Urinary bladder (tissue), 3 donors: ENCODE measurements at regions not wholly inside any gene's neighbourhood (a gene's known extent, or its start where the extent isn't known, plus 50 kb on each side); places are given as distances from the start of the nearest gene placed in this dataset.

Experiments
- DNase-seq: peaks from one replicate; pipeline ENCODE4 v3.0.0-alpha.2; 2015; ENCODE audit errors: extremely low spot score
- H3K27ac ChIP-seq: one replicate; pipeline ENCODE4 v1.5.1; 2013; ENCODE audit warnings: low read depth, mild to moderate bottlenecking, moderate library complexity
- H3K36me3 ChIP-seq: one replicate; pipeline ENCODE4 v1.6.1; 2013; ENCODE audit warnings: mild to moderate bottlenecking, moderate library complexity; ENCODE audit not compliant: insufficient read depth
- H3K4me1 ChIP-seq: one replicate; pipeline ENCODE4 v1.6.1; 2013; ENCODE audit warnings: mild to moderate bottlenecking, moderate library complexity; ENCODE audit not compliant: insufficient read depth
- H3K4me3 ChIP-seq: one replicate; pipeline ENCODE4 v1.5.1; 2013; ENCODE audit warnings: low read depth, low read length
- WGBS: extraction: QIAGEN DNeasy Blood & Tissue Kit; methylation state at CpG from one replicate; pipeline ENCODE4 v1.1.7; 2013; 5-methylcytosine and 5-hydroxymethylcytosine counted together
- donor health status: healthy with polysubstance abuse.
- donor health status: healthy.

DNA sequence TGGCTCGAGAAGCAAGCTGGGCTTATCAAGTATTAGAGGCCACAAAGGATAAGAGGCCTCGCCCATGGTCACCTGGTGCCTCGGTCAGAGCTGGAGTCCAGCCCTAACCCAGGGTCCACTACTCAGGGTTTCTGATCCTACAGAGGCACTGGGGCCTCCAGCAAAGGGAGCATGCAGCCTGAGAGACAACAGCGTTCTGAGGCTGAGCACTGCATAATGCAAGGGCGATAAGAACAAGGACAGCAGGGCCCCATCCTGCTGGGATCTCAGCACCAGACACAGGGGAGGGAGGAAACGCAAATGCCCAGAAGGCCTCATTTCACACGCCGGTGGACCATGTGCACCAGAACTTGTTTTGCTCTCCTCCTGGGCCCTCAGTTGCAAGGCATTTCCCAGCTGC, 63.0 kb downstream of the C5orf15 start:
- no peak overlapping the region for H3K4me3 ChIP-seq
- no peak overlapping the region for H3K27ac ChIP-seq
- no peak for DNase-seq
- no peaks in the 10 kb centered on the region for H3K4me1 ChIP-seq
- 84% methylated on average over 8 of the region's 8 CpGs for WGBS
- no peaks in the 10 kb centered on the region for H3K36me3 ChIP-seq

DNA sequence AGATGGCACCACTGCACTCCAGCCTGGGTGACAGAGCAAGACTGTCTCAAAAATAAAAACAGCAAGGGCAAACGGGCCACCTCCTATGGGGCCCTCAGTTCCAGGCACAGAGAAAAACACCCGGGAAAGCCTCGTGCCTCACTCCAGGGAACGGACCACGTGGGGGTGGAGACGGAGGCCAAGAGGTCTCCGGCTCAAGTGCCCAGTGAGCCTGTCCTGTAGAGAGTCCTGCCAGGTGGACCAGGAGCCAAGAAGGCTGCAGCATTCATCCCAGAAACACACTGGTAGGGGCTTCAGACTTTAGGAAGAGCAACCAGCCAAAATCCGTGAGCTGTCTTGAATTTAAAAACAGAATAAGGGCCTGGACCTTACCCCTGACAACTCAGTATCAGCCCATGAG, 63.8 kb downstream of the C5orf15 start:
- no peak for DNase-seq
- no peaks in the 10 kb centered on the region for H3K4me1 ChIP-seq
- WGBS = 85% methylated on average over 8 of the region's 8 CpGs
- H3K27ac ChIP-seq = no peak overlapping the region
- H3K4me3 ChIP-seq = no peak overlapping the region
- H3K36me3 ChIP-seq = no peaks in the 10 kb centered on the region

DNA sequence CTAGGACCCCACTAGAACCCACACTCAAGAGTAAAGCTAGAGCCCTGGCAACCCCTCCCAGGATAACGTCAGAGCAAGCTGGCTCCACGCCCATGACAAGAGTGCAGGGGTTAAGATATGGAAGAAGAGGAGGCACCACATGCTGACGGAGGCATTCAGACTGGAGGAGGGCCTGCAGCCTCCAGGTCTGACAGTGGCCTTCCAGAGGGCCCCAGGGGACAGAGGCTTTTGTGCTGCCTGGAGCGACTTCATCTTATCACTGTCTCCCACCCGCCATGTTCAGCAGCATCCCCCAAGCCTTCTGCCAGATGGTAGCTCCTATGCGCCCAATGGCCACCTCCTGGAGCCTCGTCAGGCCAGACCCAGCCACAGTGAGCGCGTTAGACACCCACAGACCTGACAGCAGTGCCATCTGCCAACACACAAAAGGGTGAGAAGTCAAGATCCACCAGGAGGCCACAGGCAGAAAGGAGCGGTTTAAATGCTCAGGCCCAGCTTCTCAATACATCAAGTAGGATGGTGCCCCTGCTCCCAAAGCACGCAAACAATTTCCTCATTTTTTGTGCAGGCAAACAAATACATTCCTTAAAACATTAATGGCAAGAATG, 65.8 kb downstream of the C5orf15 start:
- Histone ChIP-seq H3K4me1 (no peaks in the 10 kb centered on the region), H3K36me3 (no peaks in the 10 kb centered on the region), H3K4me3 (no peak overlapping the region), H3K27ac (no peak overlapping the region)
- 83% methylated on average over 11 of the region's 11 CpGs for WGBS
- no peak for DNase-seq

DNA sequence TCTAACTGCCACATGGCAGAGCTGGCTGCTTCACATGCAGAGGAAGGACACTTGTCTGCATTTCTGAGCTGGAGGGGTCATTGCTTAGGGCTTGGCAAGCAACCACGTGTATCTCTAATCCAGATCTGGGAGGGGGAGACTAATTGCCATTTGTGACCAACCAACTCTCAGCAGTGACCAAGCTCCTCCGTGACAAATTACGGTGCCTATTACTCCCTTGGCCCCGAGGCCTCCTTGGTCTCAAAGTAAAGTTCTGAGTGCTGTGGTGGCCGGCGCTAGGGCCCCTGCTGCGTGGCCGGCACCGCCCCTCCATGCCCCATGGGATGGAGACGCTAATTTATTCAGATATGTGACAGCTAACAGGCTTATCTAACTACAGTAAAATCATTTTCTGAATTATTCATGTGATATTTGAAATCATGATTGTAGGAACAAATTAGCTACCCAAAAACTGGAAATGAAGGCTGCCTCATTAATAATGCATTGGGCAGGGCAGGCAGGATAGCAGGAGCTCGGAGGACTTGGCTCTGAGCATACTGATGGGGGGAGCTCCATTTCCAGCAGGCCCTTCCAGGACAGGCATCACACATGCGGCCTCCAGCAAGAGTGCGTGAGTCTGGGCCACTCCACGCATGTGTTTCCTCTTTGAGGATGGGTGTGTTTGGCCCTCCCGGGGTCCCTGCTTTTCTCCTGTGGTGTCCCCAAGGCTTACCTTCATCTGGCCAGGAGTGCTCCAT, 67.7 kb downstream of the C5orf15 start:
- no peaks in the 10 kb centered on the region for H3K4me1 ChIP-seq
- no peak for DNase-seq
- H3K4me3 ChIP-seq = no peak overlapping the region
- H3K36me3 ChIP-seq = no peaks in the 10 kb centered on the region
- WGBS = 82% methylated on average over 15 of the region's 15 CpGs
- no peak overlapping the region for H3K27ac ChIP-seq

DNA sequence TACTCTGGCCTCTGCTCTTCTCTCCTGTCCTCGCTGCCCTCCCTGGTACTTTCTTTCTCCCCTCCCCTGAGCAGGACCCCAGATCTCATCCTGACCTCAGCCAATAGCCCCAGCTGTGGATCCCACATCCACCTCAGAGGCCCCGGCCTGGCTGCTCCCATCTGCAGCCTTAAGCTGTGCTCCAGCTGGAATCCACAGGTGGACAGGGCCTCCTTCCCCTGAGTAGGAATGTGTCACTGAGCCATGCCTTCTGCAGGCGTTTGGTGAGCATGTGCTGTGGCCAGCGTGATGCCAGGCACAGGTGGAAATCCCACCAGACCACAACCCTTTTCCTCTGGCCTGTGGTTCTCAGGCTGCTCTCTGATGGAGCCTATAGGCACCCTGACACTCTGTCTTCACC, 68.9 kb downstream of the C5orf15 start:
- Histone ChIP-seq H3K4me1 (no peaks in the 10 kb centered on the region), H3K27ac (no peak overlapping the region), H3K36me3 (no peaks in the 10 kb centered on the region), H3K4me3 (no peak overlapping the region)
- DNase-seq = no peak
- 83% methylated on average over 4 of the region's 4 CpGs for WGBS

DNA sequence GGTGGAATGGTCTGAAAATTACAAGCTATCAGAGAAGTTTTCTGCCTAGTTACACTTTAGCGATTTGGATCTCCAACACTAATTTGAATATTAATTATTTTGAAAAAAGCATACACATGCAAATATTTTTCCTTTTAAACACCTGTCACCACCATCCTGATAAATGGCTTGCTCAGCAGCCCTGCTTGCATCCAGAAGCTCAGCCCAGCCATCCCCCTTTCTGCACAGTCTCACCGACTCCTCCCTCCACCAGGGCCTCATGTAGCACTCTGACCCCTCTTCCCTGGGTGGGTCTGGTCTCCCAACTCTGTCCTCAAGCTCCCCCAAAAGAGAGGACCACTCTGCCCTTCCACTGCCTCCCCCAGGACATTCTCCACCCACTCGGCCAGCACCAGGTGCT, 70.0 kb downstream of the C5orf15 start:
- WGBS = 79% methylated on average over 3 of the region's 3 CpGs
- H3K36me3 ChIP-seq = no peaks in the 10 kb centered on the region
- DNase-seq = no peak

DNA sequence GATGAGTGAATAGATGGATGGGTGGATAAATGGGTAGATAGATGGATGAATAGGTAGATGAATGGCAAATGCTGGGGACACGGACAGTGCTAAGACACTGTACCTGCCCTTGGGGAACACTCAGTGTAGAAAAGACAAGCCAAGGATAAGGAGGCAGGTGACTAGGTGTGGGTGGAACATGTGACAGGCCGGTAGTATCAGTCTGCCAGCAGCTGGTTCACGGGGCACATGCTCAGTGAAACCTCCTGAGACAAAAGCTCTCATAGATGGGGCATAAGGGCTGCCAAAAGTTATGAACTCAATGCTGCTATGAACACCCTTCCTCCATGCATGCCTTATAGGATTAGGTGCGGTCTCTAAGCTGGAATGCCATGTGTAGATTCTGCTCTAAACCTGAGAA, 71.0 kb downstream of the C5orf15 start:
- no peak for DNase-seq
- H3K4me3 ChIP-seq = no peak overlapping the region
- no peaks in the 10 kb centered on the region for H3K4me1 ChIP-seq
- H3K27ac ChIP-seq = no peak overlapping the region
- H3K36me3 ChIP-seq = no peaks in the 10 kb centered on the region
- 91% methylated on average over 4 of the region's 4 CpGs for WGBS

More for the DNA sequence above, 70.0 kb downstream of the C5orf15 start:
- no peak overlapping the region for H3K27ac ChIP-seq
- H3K4me1 ChIP-seq = no peaks in the 10 kb centered on the region
- no peak overlapping the region for H3K4me3 ChIP-seq

DNA sequence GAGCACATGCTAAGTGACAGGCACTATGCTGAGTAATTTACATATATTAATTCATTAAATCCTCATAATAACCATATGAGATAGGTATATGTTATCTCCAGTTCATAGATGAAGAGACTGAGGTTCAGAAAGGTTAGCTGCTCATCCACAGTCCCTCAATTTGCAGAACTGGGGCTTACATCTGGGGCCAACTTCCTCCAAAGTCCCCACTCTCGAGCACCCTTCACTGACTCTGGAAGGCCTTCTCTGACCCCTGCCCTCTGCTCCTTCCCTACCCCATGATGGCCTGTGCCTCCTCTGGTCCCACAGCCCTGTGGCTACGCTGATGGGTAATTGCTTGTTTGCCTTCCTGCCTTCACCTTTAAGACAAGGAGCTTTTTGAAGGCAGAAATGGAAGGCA, 71.6 kb downstream of the C5orf15 start:
- no peak overlapping the region for H3K27ac ChIP-seq
- no peaks in the 10 kb centered on the region for H3K36me3 ChIP-seq
- 93% methylated on average over 2 of the region's 2 CpGs for WGBS
- no peaks in the 10 kb centered on the region for H3K4me1 ChIP-seq
- DNase-seq = no peak
- H3K4me3 ChIP-seq = no peak overlapping the region

DNA sequence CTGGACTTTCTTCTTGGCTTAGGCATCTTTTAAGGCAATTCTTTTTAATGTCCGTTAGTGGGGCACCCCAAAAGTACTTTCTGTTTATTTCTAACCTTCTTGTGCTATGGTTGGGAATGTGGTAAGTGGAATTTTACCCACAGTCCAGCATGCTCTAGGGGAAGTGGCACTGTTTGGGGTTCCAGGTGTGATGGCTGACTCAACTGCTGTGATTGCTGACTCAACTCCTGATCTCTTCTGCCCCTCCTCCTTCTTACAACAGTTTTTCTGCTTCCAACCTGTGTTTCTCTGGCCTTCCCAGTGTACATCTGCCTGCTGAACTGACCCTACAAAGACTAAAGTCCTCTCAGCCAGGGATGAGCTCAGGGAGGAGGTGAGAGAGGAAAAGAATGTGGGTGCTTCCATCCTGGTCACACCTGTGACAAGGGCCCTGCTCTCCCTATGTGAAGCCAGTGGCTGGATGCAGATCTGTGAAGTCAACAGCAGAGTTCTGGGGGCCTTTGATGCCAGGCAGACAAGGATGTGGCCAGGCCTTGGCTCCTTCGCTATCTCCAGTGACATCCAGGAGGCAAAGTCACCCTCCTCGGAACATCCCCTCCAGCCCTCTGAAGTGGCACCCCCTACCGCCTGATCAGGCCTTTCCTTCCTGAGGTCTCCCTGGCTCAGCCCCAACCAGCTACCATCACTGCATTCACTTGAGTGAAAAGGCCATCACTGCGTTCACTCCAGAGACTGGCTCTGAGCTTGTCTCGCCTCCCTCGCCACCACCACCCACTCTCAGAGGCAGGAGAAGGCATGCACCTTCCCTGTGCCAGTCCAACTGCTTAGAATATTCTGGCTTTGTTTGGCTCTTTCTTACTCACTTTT, 72.2 kb downstream of the C5orf15 start:
- Histone ChIP-seq H3K36me3 (no peaks in the 10 kb centered on the region), H3K27ac (no peak overlapping the region), H3K4me1 (no peaks in the 10 kb centered on the region), H3K4me3 (no peak overlapping the region)
- WGBS = 92% methylated on average over 7 of the region's 7 CpGs
- no peak for DNase-seq

DNA sequence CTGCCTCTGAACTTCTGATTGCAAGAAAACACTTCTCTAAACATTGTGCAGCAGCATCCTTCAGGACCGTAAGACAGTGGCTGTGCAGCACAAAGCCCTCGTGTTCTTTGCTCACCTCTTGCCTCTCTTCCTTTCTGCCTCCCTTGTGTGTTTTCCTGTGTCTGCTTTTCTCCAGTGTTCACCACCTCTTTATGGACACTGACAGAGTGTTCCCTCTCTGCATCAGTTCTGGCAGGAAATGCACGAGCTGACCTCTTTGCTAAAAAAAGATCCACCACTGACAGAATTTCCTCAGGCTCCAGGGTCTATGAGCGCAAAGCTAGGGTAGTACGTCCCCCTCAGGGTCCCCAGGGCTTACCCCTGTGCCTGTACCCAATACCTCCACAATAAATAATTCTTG, 74.3 kb downstream of the C5orf15 start:
- Histone ChIP-seq H3K4me1 (no peaks in the 10 kb centered on the region), H3K27ac (no peak overlapping the region), H3K4me3 (no peak overlapping the region), H3K36me3 (no peaks in the 10 kb centered on the region)
- DNase-seq = no peak
- 49% methylated on average over 5 of the region's 5 CpGs for WGBS

DNA sequence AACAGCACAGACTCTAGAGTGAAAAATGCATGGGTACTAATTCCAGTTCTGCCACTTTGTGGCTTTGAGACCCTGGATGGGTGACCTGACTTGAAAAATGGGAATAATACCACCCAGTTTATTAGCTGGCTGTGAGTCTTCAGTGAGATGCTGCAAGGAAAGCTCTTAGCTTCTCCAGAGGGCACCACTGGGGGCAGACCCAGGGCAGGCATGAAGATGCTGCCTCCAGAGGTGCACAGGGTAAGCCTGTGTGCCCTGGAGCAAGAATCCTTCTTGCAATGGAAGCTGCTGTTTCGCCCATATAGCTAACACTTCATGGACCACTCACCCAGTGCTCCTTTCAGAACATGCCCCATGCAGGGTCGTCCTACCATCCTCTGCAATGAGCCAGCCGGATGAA, 75.7 kb downstream of the C5orf15 start:
- DNase-seq = no peak
- H3K36me3 ChIP-seq = no peaks in the 10 kb centered on the region
- H3K27ac ChIP-seq = no peak overlapping the region
- 93% methylated on average over 3 of the region's 3 CpGs for WGBS
- no peaks in the 10 kb centered on the region for H3K4me1 ChIP-seq
- no peak overlapping the region for H3K4me3 ChIP-seq

DNA sequence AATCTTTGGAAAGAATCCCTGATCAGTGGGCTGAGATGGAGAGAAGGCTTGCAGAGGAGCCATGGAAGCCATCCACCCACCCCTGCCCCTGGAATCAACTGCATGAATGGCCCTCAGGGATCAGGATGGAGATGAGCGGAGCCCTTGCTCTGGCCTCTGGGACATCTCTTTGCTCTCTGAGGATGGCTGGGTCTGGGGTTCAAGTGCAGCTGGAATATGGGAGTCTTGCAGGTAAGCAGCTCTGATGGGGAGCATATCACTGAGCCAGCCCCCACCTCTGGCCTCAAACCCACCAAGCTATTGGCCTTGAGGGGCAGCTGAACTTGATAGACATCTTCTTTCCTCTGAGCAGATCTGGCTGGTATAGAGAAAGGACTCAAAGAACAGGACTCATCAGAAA, 76.1 kb downstream of the C5orf15 start:
- no peak for DNase-seq
- H3K4me1 ChIP-seq = no peaks in the 10 kb centered on the region
- WGBS = 100% methylated on average over 1 of the region's 1 CpG
- no peak overlapping the region for H3K4me3 ChIP-seq
- H3K36me3 ChIP-seq = no peaks in the 10 kb centered on the region
- H3K27ac ChIP-seq = no peak overlapping the region

DNA sequence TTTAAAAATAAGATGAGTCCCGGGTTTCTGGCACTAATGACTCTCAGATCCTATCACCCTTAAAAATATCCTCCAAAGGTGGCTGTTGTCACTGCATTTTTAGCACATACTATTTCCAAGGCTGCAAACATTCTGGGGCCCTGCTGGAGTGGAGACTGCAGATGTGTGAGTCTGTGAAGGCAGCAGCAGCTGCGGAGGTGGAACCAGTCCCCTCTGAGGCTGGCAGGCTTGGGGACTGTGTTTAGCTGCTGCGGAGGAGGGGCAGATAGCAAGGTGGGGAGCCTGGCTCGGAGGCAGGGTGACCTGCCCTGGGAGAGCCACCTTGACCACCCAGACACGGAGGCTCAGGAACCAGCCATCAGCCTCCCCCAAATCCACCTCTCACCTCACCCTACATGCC, 77.0 kb downstream of the C5orf15 start:
- Histone ChIP-seq H3K4me3 (no peak overlapping the region), H3K4me1 (no peaks in the 10 kb centered on the region), H3K36me3 (no peaks in the 10 kb centered on the region), H3K27ac (no peak overlapping the region)
- 89% methylated on average over 5 of the region's 5 CpGs for WGBS
- DNase-seq = no peak

DNA sequence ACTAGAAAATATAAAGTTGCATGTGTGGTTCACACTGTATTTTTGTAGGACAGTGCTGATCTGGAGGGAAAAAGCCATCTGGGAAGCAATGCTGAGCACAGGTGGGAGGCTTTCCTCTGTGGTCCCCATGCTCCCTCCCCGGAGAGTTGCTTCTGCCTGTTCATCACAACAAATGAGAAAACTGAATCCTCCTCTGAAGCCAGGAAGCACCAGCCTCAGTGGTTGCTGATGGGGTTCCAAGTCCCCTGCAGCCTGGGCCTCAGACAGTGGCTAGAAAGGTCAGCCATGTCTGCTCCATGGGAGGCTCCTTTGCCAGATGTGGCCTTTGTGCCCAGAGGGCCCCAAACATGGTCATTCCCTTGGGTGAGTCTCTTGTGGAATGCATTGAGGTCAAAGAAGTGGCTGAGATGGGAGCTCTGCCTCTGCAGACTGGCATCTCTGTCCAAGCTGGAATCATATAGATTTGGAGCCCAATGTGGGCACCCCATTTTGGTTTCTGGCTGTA, 77.6 kb downstream of the C5orf15 start:
- DNase-seq = no peak
- no peak overlapping the region for H3K27ac ChIP-seq
- H3K36me3 ChIP-seq = no peaks in the 10 kb centered on the region
- H3K4me1 ChIP-seq = no peaks in the 10 kb centered on the region
- no peak overlapping the region for H3K4me3 ChIP-seq
- WGBS = 89% methylated on average over 1 of the region's 1 CpG
